ENCODE measurements at regions not wholly inside any gene's neighbourhood (a gene's known extent, or its start where the extent isn't known, plus 50 kb on each side); places are given as distances from the start of the nearest gene placed in this dataset.

- no peak for ATAC-seq
- in situ Hi-C loops (cut with MboI) (no loop called here), intact Hi-C loops (cut with micrococcal nuclease; ENCODE audit: unreplicated experiment) (no loop called here)
- Histone ChIP-seq H3K79me2 (ENCODE audit: control insufficient read depth, insufficient read depth, low read length) (no peaks in the 10 kb centered on the region), H3K4me3 (no peak overlapping the region), H3K36me3 (ENCODE audit: control insufficient read depth in 2 of 2, insufficient read depth in 2 of 2, low read length in 1 of 2) (no peaks in the 10 kb centered on the region), H2AFZ (ENCODE audit: control insufficient read depth, low read depth, low read length) (no peak overlapping the region), H3K9ac (ENCODE audit: control insufficient read depth, insufficient read depth, low read length) (no peak overlapping the region), H3K27me3 (replicated peaks in 1 of 2; ENCODE audit: control insufficient read depth in 2 of 2, insufficient read depth in 2 of 2, low read length in 1 of 2) (no peaks in the 10 kb centered on the region; a peak in 1 of 4 replicates), H3K9me3 (replicated peaks; ENCODE audit: control insufficient read depth, insufficient read depth, low read length) (no peaks in the 10 kb centered on the region), H4K20me1 (ENCODE audit: control insufficient read depth, insufficient read depth) (no peaks in the 10 kb centered on the region), H3K27ac (ENCODE audit: control insufficient read depth, insufficient read depth) (no peak overlapping the region), H3K4me2 (ENCODE audit: control insufficient read depth, insufficient read depth) (no peak overlapping the region), H3K4me1 (ENCODE audit: control insufficient read depth, insufficient read depth, low read length) (no peaks in the 10 kb centered on the region)
- BruUV-seq (replicated peaks) = no TSS peak
- TF ChIP-seq BRCA1 (IDR thresholded peaks at IDR 0.05; ENCODE audit: low read depth, low read length) = no peak
- no peak for TF ChIP-seq HCFC1 (IDR thresholded peaks at IDR 0.05; ENCODE audit: low read length)
- RAD21 ChIA-PET (ENCODE audit: unreplicated experiment) = no interaction called here
- no peak for FAIRE-seq
- POLR2A ChIA-PET = no interaction called here
- DNase-seq (ENCODE audit: low read depth, low spot score) = no peak
- SMC1A ChIA-PET (ENCODE audit: uncharacterized antibody, unreplicated experiment) = interaction anchor here (0.6 kb wide), 1 partner anchor 1598 kb away, joined by 3 read pairs; no protein-coding TSS in a partner anchor
- CTCF ChIA-PET = no interaction called here
- 35% methylated on average over 10 of the region's 10 CpGs for WGBS (ENCODE audit: insufficient coverage, insufficient replicate concordance, low lambda C conversion rate, missing lambda C conversion rate)
These were observed 93.4 kb upstream of the MAMLD1 start for GRCh38 chrX:150269605-150270254.

GRCh38 chrX:150270622-150271021 is 92.5 kb upstream of the MAMLD1 start:
- H3K9ac ChIP-seq (ENCODE audit: control insufficient read depth, insufficient read depth, low read length) = no peak overlapping the region
- ChIA-PET CTCF (no interaction called here), SMC1A (ENCODE audit: uncharacterized antibody, unreplicated experiment) (interaction anchor here (0.6 kb wide), 1 partner anchor 1599 kb away, joined by 3 read pairs; no protein-coding TSS in a partner anchor), POLR2A (no interaction called here), RAD21 (ENCODE audit: unreplicated experiment) (no interaction called here)
- TF ChIP-seq CHD2 (IDR thresholded peaks at IDR 0.05; ENCODE audit: borderline replicate concordance, low read depth, low read length) (no peak), KLF5 (IDR thresholded peaks at IDR 0.05; ENCODE audit: partially characterized antibody) (no peak), YY1 (IDR thresholded peaks at IDR 0.05; ENCODE audit: low read depth, low read length) (no peak), YBX1 (IDR thresholded peaks at IDR 0.05) (no peak), STAT3 (IDR thresholded peaks at IDR 0.05; ENCODE audit: low read depth, low read length) (no peak), WRNIP1 (IDR thresholded peaks at IDR 0.05; ENCODE audit: borderline replicate concordance, low read depth, low read length) (no peak), RUNX3 (IDR thresholded peaks at IDR 0.05; ENCODE audit: low read length) (no peak), ZNF622 (IDR thresholded peaks at IDR 0.05) (no peak), SKIL (IDR thresholded peaks at IDR 0.05; ENCODE audit: low read depth, poor library complexity, severe bottlenecking) (no peak)
- TF ChIP-seq, protein P1, sequence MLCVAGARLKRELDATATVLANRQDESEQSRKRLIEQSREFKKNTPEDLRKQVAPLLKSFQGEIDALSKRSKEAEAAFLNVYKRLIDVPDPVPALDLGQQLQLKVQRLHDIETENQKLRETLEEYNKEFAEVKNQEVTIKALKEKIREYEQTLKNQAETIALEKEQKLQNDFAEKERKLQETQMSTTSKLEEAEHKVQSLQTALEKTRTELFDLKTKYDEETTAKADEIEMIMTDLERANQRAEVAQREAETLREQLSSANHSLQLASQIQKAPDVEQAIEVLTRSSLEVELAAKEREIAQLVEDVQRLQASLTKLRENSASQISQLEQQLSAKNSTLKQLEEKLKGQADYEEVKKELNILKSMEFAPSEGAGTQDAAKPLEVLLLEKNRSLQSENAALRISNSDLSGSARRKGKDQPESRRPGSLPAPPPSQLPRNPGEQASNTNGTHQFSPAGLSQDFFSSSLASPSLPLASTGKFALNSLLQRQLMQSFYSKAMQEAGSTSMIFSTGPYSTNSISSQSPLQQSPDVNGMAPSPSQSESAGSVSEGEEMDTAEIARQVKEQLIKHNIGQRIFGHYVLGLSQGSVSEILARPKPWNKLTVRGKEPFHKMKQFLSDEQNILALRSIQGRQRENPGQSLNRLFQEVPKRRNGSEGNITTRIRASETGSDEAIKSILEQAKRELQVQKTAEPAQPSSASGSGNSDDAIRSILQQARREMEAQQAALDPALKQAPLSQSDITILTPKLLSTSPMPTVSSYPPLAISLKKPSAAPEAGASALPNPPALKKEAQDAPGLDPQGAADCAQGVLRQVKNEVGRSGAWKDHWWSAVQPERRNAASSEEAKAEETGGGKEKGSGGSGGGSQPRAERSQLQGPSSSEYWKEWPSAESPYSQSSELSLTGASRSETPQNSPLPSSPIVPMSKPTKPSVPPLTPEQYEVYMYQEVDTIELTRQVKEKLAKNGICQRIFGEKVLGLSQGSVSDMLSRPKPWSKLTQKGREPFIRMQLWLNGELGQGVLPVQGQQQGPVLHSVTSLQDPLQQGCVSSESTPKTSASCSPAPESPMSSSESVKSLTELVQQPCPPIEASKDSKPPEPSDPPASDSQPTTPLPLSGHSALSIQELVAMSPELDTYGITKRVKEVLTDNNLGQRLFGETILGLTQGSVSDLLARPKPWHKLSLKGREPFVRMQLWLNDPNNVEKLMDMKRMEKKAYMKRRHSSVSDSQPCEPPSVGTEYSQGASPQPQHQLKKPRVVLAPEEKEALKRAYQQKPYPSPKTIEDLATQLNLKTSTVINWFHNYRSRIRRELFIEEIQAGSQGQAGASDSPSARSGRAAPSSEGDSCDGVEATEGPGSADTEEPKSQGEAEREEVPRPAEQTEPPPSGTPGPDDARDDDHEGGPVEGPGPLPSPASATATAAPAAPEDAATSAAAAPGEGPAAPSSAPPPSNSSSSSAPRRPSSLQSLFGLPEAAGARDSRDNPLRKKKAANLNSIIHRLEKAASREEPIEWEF (IDR thresholded peaks at IDR 0.05; ENCODE audit: insufficient replicate concordance, low read depth, low read length) = no peak
- no peaks in the 10 kb centered on the region for H3K9me3 ChIP-seq (replicated peaks; ENCODE audit: control insufficient read depth, insufficient read depth, low read length)
- no peaks in the 10 kb centered on the region for H3K79me2 ChIP-seq (ENCODE audit: control insufficient read depth, insufficient read depth, low read length)
- H3K36me3 ChIP-seq (ENCODE audit: control insufficient read depth in 2 of 2, insufficient read depth in 2 of 2, low read length in 1 of 2) = no peaks in the 10 kb centered on the region
- ATAC-seq (no peak), DNase-seq (ENCODE audit: low read depth, low spot score) (no peak), FAIRE-seq (no peak)
- no peaks in the 10 kb centered on the region; a peak in 1 of 4 replicates for H3K27me3 ChIP-seq (replicated peaks in 1 of 2; ENCODE audit: control insufficient read depth in 2 of 2, insufficient read depth in 2 of 2, low read length in 1 of 2)
- in situ Hi-C loops (cut with MboI) (no loop called here), intact Hi-C loops (cut with micrococcal nuclease; ENCODE audit: unreplicated experiment) (no loop called here)
- no peak overlapping the region for H3K27ac ChIP-seq (ENCODE audit: control insufficient read depth, insufficient read depth)
- 0% methylated on average over 3 of the region's 3 CpGs for WGBS (ENCODE audit: insufficient coverage, insufficient replicate concordance, low lambda C conversion rate, missing lambda C conversion rate)
- no peak overlapping the region for H2AFZ ChIP-seq (ENCODE audit: control insufficient read depth, low read depth, low read length)
- no peak overlapping the region for H3K4me2 ChIP-seq (ENCODE audit: control insufficient read depth, insufficient read depth)
- no TSS peak for BruUV-seq (replicated peaks)
- no peak overlapping the region for H3K4me3 ChIP-seq
- H3K4me1 ChIP-seq (ENCODE audit: control insufficient read depth, insufficient read depth, low read length) = no peaks in the 10 kb centered on the region
- H4K20me1 ChIP-seq (ENCODE audit: control insufficient read depth, insufficient read depth) = no peaks in the 10 kb centered on the region
